Stimulated activated naive CD8-positive, alpha-beta T cell treated with anti-CD3 and anti-CD28 coated beads, Interleukin-15, Interleukin-2, amounts not matched to agents 100 U/mL and 50 U/mL, for 24 hours (primary cell): ENCODE measurements at regions not wholly inside any gene's neighbourhood (a gene's known extent, or its start where the extent isn't known, plus 50 kb on each side); places are given as distances from the start of the nearest gene placed in this dataset.

ENCODE experiments used
- ATAC-seq: fragments of 150-1000 bp; cut with Tn5 transposase; one replicate; pipeline ENCODE4 v1.10.0; 2021
- DNase-seq: peaks from one replicate; pipeline ENCODE4 v3.0.0; 2021

DNA sequence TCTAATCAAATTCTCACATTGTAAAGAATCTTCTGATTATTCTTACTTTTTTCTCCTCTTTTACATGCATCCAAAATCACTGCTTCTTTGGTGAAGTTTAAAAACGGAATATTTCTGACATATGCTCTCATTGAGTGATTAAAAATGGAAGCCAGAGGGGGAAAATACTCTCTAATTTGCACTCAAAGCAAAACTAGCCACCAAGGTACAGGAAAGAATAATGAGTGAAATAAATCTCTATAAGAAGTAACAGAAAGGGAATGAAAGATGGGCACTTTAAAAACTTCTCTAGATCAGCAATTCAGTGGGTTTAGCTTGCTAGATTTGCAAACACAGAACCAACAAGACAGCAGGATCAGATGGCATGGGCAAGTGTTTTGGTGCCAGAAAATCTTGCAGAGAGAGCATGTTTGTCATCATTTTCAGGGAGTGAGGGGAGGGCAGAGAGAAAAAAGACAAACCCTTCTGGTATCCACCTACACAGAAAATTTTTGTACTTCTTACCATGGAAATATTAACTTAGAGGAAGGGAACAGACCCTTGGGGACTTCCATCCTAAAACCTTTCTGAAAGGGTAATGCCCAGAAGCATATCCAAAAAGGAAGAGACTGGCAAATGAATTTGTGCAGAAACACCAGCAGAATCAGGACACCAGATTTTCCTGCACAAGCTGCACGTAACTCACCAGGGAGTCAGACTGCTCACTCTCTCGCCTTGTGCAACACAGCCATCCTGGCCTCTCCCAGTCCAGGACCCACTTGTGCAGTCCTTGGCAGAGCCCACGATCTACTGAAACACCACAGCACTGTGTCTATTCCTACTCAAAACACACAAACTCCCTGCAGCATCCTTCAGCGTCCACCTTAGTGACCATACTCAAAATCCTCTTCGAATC lies 270.2 kb upstream of the PRDM1 start:
- no peak for DNase-seq

DNA sequence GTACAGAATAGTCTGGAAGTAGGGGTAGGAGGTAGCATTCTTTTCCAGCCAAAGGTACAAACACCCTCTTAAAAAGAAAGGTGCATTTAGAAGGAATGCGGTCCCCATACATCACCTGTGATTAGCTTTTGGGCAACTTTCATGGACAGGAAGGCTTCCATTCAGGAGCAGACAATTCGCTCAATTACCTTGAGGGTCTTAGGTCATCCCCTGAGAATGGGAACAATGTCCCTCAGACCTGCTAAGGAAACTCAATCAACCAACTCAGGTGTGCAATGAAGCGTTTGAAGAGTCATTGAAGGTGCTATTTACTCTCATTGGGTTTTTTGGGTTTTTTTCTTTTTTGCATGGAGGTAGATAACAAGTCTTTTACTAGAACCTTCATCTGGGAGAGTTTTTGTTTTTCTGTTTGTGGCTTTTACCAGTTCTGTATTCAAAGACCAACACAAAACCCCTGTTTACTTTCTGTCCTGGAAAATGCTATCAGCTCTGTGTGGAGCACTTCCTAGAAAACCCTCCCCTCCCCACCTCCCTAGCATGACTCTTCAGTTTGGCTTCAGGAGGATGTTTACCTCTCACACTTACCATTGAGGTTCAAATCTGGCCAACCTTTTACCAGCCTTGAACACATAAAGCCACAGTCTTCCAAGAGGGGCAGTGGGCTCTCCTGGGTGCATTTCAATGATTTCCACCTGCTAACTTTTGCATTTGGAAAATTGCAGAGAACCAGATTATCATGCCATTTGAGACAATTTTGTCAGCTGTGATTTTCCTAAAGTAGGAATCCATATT lies 271.2 kb upstream of the PRDM1 start:
- no peak for ATAC-seq
- no peak for DNase-seq

More for the DNA sequence above, 270.2 kb upstream of the PRDM1 start:
- ATAC-seq = no peak

DNA sequence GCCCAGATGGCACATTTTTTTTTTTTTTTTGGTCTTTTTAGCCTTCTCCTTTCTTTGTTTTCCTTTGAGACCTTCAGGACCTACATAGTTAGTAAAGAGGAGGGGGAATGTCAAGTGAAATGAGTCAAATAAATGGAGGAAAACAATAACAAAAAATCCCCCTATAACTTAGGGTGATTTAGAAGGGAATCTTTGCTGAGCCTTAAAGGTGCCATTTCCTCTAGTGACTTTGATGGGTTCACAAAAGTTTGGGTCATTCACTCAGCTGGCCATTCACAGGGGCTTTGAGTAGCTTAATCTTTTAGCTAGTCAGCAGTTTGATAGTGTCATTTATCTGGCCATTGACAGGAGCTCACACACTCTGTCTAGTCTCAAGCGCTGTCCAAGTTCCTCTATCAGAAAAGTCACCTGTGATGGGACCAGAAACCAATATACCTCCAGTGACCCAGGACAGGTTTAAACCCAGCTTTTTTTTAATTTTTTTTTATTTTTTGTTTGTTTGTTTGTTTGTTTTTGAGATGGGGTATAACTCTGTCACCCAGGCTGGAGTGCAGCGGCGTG lies 275.1 kb upstream of the PRDM1 start:
- ATAC-seq (no peak), DNase-seq (no peak)

DNA sequence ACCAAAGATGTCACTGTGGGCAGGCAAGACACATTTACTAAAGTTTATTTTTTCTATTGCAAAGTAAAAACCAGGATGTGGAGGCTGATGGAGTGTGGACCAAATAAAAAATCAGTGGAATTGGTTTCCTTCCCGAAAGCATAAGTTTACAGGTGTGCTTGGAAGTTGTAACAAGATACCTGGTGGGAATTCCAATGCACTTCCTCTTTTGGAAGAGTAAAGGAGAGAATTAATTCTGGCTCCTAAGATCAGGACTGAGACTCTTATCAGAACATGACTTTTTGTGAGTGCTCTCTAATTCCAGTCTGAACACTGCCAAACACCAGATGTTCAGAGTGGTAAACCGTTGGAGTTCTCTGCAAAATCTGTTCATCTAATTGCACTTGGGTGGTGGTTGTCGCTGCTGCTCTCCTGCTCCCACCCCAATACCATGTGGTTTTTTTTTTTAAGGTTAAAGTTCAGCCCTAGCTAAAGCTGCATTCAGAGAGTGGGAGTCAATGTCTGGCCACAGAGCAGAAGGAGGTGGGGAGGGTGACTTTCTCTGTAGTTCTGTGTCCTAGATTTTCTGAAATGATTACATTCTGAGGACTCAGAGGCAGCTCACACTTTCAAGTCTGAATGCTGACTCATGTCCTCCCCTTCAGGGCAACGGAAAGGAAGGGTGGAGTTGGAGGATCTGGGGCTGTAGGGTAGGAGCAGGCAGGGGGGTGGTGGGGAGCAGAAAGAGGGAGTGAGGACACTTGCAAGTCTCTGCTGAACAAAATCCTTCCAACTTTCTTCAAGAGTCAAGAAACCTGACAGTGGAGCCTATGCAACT lies 275.8 kb upstream of the PRDM1 start:
- ATAC-seq (peak; percentile 89), DNase-seq (peak; percentile 49)

DNA sequence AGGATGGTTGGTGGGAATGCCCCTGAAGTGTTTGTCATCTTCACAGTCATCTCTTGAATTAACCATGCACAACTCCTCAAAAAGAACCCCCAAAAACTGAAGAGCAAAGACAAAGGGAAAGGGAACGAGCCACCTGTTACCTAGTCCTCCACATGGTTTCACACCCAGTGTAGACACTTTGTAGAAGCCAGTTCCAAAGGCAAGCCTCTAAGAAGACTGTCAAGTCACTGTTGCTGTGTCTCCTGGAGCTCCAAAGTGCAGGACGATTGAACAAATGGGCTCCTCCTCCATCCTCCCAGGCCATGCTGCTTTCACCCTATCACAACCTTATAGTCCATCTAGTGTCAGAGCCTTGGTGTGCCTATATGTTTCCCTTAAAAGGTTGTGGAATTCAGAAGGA lies 277.6 kb upstream of the PRDM1 start:
- ATAC-seq = no peak

DNA sequence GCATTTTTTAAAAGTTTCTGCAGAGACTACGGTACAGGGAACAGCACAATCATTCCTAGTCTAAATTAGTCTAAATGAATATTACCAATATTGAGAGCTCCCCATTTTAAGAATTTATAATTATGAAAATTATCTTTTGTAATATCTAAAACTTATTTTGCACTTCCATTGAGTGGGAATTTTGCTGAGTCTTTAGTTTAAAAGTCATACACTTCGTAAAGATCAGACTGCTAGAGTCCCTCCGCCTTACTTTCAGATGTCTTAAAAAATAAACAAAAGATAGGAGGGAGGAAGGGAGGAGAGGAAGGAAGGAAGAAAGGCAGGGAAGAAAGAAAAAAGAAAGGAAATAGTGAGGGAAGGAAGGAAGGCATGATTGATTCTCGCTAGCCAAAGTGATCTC lies 278.2 kb upstream of the PRDM1 start:
- ATAC-seq (no peak), DNase-seq (no peak)

More for the DNA sequence above, 277.6 kb upstream of the PRDM1 start:
- DNase-seq = no peak

DNA sequence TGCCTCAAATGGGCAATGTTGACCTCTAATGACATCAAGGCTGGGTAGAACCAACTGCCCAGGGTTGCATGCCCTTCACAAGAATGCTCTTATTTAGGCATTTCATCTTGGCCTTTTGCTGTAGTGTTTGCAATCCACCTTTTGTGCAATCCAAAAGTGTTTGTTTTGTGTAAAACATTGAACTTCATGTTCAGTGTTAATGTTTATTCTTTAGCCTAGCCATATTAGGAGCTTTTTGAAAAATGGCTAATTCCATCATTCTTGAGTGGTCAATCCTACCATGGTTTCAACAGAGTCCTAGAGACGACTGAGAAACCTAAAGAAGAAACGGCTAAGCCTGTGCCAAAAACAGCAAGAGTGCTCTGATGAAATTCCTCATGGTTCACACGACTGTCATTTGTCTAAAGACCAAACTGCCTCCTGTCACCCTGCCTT lies 279.6 kb upstream of the PRDM1 start:
- DNase-seq = no peak
- ATAC-seq = no peak

DNA sequence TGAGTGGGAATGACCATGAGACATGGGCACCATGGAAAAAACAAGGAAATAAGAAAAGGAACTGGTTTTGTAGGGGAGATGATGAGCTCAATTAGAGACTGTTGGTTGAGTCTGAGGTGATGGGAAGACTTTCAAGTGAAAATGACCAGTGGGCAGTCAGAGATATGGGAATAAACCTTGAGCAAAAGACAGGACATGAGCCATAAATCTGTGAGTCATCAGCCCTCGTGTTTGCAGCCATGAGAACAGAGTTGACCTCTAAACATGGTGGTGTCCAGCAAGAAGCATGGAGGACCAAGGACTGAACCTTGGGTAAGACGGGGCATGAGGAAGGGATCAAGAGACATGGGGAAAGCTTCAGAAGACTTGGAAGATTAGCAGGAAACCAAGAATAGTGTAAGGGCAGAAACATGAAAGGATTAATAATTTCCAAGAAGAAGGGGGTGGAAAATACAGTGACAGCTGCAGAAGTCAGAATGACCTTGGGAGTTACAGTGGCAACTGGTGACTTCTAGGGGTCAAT lies 280.6 kb upstream of the PRDM1 start:
- ATAC-seq (no peak), DNase-seq (no peak)

DNA sequence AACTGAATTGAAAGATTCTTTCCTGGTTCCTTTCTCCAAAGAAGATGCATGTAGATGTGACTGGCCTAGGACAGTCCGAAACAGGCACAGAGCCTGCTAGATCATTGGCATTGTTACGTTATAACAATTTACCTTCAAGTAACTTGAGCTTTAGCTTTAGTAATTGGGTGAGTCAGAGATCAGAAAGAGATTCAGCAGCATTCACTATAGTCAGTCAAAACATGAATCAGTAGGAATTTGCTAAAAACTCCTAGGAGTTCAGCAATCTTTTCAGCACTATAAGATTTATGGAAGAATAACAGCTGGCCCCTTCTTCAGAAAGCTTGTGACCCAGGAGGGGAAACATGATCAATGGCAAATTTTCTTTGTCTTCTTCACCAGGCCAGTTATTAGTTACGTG lies 281.7 kb upstream of the PRDM1 start:
- ATAC-seq (no peak), DNase-seq (no peak)

DNA sequence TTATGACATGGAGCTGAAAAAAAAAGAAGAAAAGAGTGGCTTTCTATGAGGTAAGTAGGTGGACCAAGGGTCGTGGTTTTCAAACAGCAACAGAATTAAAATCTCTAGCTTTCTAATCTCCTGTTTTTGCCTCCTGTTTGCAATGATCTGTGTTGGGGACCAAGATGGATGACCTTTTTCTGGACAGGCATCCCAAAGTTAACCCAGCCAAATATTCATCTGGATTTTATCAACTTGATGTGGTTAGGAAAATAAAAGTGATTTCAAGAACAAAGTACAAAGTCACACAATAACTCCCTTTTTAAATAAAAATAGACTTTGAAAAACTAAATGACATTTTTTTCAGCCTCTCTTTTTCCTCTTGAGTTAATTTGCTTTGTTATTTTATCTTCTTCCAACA lies 282.1 kb upstream of the PRDM1 start:
- ATAC-seq (no peak), DNase-seq (no peak)

DNA sequence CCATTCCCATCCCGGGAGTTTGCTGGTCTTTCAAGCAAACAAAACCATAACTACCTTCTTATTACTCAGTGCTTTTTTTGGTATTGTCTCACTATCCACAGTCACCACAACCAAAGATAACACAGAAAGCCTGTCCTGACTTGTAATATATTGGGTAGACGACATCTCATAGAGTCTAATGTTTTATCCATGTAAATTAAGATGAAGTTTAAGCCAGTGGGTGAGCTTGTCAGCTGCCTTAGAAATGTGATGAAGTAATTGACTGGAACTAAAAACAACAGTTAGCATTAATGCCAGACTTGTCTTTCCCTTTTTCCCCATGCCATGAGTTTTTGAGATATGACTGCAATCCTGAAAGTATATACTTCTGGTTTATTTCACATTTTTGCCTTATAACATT lies 282.7 kb upstream of the PRDM1 start:
- DNase-seq (no peak), ATAC-seq (no peak)

DNA sequence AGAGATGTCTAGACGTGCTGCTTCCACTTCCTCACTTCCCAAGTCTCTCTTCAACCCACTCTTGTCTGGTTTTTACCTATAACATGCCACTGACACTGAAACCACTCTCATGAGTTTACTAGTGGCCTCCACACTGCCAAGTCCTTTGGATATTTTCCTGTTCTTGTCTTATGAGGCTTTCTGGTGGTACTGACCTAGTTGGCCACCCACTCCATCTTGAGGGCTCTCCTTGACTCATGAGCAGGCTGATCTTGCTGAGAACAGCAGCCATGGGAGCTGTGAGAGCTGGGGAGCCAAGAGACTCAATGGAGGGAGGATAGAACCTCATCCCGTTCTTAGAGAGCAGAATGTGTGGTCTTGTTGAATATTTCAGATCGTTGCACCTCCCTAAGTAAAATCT lies 283.4 kb upstream of the PRDM1 start:
- ATAC-seq (no peak), DNase-seq (no peak)

DNA sequence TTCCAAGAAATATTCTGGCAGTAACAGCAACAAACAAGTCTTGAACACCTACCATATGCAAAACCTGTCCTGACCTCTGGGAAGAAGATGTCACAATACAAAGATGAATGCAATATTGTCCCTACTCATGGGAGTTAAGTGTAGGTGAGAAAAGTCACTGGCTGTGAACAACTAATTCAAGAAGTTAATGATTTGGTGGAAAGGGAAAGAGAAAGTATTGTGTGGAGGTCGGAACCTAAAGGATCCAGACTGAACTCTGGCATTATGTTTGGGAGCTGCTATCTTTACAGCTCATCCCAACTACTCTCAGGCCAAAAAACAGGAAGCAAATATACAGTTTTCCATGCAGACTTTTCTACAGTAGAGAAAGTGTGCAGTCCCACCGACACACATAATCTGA lies 285.3 kb upstream of the PRDM1 start:
- ATAC-seq (no peak), DNase-seq (no peak)

DNA sequence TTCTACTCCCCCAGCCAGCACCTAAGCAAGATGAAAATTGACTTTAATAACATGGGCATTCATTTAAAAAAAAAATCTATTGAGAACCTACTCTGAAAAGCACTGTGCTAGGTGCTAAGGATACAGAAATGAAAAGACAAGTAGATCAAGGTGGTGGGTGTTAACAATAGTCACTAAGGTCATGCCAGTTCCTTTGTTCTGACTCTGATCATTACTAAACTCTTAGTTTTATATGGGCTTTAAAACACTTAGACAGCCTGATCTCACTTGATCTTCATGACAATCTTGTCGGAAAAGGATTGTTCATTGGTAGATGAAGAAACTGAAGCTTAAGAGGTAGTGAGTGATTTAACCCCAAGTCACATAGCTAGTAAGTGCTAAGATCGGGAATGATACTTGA lies 285.7 kb upstream of the PRDM1 start:
- ATAC-seq (no peak), DNase-seq (no peak)

DNA sequence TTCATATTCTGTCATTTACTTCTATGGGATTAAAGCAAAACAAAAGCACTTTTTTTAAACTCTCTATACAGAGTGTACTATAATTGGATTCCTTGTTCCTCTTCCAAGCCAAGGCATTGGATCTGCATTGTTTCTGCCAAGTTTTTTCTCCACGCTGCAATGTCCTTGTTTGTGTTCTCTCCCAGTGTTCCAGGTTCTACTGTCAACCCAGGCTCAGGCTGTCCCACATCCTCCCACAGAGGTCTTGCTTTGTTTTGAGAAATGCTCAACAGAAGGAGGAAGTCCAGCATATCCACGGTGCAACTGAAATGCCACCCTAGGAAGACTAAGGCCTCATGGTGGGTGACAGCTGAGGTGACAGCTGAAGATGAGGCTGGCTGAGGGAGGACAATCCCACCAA lies 287.1 kb upstream of the PRDM1 start:
- ATAC-seq (no peak), DNase-seq (no peak)

DNA sequence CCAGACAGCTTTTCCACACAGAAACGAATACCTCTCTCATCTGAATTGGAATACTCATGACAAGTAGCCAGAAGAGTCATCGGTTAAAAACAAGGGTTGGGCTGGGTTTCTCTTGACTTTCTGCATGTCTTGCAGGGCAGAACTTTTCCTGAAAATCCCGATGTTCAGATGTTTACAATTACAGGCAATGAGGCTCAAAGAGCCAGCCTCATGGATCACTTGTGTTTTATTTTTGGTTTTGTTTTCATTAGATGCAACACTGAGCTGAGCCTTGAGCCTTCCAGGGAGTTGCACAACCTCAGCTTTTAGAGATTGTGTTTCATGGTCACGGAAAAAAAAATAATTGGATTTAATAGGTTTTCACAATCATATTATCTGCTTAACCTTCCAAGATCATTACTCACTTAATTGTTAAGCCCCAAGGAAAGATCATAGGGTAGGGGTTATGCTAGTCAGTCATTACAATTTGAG lies 288.1 kb upstream of the PRDM1 start:
- no peak for ATAC-seq
- DNase-seq = no peak

DNA sequence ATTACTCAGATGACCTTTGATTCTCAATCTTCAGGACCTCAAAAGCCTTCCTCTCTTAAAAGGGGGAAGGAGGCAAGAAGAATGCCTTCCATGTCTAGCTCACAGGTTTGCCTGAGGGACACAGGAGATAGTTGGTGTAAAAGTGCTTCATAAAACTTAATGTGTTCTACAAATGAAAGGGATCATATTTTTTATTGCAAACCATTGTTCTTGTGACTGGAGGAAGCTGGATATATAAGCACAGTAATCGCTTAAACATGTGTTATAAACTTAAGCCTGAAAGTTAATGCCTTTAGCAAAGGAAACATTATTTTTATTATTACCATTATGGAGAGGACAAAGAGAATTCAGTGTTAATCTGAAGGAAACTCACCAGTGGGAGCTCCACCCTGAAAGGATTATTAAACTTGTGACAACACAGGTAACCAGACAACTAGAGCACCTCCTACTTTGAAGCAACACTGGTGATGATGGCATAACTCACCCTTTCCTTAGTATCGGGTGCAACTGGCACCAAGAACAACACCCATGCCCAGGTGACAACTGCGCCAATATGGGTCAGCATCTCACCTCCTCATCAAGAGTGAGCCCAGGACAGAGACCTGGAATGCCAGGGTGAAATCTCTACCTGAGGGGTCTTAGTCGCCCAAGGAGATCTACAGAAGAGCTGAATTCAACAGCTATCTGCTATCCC lies 288.7 kb upstream of the PRDM1 start:
- ATAC-seq = no peak
- DNase-seq = no peak

DNA sequence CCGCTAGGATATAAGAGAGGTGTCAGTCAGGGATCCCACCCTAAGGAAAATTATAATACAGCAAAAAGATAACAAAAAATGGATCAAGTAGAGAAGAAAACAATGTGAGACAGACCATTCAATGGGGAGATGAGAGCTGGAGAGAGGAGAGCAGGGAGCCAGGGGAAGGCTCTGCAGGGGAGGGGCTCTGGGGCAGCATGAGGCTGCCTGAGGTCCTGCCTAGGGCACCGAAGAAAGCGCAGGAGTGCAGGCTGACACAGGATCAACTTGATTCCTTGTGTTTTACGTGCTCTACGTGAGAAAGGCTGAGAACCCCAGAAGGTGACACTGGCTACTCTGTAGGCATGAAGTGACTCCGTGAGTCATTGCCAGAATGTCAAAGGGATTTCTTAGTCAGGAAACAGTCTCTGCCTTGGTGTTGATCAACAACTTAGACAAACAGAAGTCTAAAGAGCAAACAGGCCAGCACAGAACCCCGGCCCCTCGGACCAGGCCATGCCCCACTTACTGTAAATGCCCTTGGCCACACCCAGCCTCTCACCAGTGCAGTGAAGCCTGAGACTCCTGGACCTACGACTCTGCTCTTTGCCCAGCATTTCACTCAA lies 290.1 kb upstream of the PRDM1 start:
- peak; percentile 51 for ATAC-seq
- no peak for DNase-seq

DNA sequence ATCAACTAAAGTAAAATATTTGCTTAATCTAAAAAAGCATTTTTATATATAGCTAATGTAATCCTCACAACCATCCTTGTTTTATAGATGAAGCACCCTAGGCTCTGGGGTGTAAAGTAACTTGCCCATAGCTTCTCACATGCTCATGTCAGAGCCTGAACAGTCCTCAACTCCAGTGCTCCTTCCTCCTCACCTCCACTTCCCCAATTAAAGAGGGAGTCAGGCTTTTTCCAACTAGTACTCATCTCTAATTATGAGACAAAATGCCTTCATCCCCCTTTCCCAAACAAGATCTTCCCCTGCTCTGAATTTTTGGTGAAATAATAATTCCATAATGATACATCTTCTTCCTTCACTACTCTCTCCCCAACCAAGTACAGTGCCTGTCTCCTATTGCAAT lies 290.8 kb upstream of the PRDM1 start:
- no peak for ATAC-seq
- no peak for DNase-seq

DNA sequence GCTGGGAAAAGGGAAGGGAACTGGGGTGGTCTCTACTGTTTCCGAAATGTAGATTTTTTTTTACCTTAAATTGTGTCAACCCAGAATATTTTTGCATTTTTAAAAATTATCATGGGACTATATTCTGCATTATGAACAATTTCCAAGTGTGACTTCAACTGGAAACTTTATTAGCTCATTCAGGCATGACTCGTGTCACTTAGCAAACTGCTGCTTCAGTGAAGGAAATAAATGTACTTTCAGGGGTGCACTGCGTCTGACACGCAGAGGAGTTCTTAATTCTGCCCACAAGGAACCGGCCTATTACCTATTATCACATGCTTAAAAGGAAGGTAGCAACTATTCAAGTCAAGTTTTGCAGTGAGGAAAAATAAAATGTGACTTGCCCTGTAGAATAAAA lies 291.3 kb upstream of the PRDM1 start:
- ATAC-seq (peak; percentile 49), DNase-seq (no peak)

DNA sequence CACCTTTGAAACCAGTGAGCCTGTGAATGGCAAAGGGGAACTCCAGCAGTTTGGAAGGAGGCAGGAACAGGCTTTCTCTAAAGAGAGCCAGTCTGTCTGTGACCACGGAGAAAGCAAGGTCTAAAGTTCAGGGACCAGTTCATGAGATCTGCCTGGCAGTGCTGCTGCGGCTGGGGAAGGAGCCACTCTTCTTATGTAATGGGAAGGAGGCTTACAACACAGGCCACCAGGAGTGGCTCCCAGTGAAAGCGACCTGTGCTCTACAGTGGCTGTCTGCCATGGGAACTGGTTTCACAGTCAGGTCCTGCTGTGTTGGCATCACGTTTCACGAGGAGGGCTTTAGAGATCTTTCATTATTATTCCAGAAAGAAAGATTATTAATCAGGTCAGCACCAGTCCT lies 291.9 kb upstream of the PRDM1 start:
- DNase-seq (no peak), ATAC-seq (no peak)
